Stimulated activated CD4-positive, alpha-beta T cell treated with anti-CD3 and anti-CD28 coated beads, Interleukin-1b, Interleukin-23, amount 100 ng/mL, for 1 hour (primary cell): ENCODE measurements at regions not wholly inside any gene's neighbourhood (a gene's known extent, or its start where the extent isn't known, plus 50 kb on each side); places are given as distances from the start of the nearest gene placed in this dataset.
"Not testable (repeated sequence)": the region's sequence is repeated elsewhere in the genome, so short reads cannot be mapped to it uniquely, and the experiment has no call there.

Experiments used
- DNase-seq, 2 donors: peaks; one replicate each; pipeline ENCODE4 v3.0.0-alpha.2; 2020; ENCODE audit warnings: low read depth in 2 of 2

DNA sequence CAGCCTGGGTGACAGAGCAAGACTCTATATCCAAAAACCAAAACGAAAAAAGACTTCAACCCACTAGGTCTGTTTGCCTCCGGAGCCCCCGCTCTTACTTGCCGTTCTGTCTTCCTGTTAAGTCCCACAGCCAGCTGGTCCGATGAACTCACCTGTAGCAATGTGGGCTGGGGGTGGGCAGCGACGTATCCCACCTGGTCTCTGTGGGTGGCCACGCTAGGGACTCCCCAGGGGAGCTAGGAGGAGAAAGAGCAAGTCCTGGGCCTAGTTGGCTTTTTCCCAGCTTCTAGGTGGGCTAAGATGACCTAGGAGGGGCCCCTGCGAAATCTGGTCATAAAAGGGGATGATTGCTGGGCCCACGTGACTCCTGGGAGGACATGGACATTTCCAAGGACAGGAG, 166.0 kb upstream of the KCNG1 start:
- DNase-seq: no peak

GRCh38 chr20:51187261-51187660, 164.4 kb upstream of the KCNG1 start:
- no peak for DNase-seq

DNA sequence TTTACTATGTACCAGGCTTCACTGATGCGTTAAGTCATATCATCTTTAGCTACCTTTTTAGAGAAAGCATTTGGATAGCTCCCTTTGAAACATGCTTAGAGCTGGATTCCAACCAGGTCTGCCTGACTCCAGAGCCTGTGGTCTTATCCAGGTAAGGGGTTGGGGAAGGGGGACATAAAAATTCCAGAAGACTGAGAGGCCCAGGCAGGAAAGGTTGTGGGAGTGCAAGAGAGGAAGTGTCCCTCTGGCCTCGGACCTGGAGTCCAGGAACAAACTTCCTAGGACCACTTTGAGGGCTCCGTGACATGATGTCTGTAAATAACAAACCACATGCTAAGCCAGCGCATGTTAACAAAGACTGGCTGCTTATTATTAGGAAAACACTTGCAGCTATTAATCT, 163.0 kb upstream of the KCNG1 start:
- DNase-seq: no peak

DNA sequence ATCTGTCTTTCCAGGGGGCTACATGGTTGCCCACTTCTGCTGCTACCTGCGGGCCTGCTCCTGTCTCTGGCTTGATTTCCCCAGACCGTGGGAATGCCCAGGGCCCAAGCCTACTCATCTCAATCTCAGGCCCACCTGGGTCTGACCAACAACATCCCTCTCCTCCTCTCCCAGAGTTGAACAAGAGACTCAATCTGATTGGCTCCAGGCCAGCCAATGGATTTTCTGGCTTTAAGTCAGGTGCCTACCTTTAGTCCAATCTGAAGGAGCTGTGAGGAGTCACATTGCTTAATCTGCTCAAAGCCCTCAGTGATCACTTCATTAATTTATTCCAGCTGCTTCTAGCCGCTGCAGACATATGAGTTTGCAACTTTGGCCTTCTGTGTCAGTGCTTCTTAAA, 162.4 kb upstream of the KCNG1 start:
- no peak for DNase-seq

GRCh38 chr20:51184289-51184688, 161.4 kb upstream of the KCNG1 start:
- no peak for DNase-seq

DNA sequence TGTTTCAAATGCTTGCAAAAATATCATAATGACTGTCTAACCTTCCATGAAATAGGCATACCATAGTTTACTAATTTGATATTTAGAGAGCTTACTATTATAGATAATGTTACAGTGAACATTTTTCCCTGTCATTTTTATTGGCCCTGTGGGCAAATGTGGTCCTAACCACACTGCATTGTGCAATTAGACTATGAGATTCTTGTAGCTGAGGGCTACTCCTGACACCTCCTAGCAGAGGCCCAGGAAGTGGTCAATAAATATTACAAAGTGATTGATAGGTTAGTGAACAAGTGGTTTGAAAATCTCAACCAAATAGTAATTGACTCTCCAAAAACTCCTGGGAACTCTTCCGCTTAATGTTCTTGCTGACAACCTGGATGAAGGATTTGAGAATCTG, 160.5 kb upstream of the KCNG1 start:
- no peak for DNase-seq

DNA sequence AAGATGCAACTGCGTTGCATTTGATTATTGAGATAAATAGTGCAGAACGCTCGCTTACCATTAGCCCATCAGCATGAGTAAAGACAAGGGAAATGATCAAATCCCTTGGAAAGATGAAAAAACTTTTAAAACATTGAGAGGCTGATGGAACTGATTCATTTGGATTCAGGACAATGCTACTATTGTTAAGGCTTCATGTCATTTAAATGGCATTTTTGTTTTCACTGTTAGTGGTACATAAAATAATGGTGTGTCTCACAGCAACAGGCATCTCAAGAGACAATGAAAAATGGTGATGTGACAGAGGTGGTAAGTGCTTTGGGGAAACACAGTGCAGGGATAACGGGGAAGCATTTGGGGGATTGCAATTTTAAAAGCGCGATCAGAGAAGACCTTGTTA, 159.7 kb upstream of the KCNG1 start:
- DNase-seq: no peak

DNA sequence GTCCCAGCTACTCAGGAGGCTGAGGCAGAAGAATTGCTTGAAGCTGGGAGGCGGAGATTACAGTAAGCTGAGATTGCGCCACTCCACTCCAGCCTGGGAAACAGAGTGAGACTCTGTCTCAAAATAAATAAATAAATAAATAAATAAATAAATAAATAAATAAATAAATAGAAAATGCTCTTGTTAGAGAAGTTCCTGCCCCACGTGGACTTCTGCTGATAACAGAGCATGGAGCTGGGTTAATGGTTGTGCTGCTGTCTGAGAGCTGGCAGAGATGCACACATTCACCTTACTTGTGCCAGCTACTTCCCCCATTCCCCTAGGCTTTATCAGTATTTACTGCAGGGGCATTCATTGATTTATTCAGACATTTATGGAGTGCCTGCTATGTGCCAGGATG, 155.2 kb upstream of the KCNG1 start:
- DNase-seq: no peak

GRCh38 chr20:51176876-51177275, 154.0 kb upstream of the KCNG1 start:
- DNase-seq: no peak

DNA sequence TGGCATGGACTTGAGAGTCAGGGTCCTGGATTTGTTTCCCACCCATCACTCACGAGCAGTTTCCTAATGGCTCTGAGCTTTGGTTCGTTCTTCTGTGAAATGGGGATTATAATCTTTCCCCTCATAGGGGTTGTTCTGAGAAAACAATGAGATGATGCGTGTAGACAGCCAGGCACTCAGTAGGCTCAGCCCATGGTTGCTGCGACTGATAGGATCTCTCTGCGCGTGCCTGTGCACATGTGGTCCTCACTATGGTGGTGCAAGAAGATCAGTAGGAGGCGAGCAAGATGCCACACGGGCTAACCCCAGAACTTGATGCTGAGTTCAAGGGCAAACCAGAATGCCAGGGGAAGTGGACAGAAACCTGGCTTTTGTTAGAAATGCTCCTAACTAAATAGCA, 153.5 kb upstream of the KCNG1 start:
- no peak for DNase-seq

GRCh38 chr20:51175724-51176123, 152.8 kb upstream of the KCNG1 start:
- no peak for DNase-seq

DNA sequence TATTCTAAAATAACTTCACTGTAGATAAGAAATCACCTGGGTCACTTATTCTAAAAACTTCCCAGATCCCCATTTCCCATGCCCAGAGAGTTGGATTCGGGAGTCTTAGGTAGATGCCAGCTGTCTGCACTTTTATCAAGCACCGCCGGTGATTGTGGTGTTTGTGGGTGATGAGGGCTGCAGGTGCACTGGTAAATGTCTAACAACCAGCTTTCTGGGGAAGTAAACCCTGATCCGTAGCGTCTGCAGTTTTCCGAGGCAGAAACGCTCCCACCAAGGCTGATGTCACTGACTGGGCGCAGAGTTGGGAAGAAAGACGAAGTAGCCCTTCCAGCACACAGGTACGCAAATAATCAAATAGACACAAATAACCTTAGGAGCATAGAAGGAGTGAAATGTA, 152.2 kb upstream of the KCNG1 start:
- DNase-seq: no peak

- DNase-seq: no peak
Observed at GRCh38 chr20:51174536-51174935, 151.6 kb upstream of the KCNG1 start.

DNA sequence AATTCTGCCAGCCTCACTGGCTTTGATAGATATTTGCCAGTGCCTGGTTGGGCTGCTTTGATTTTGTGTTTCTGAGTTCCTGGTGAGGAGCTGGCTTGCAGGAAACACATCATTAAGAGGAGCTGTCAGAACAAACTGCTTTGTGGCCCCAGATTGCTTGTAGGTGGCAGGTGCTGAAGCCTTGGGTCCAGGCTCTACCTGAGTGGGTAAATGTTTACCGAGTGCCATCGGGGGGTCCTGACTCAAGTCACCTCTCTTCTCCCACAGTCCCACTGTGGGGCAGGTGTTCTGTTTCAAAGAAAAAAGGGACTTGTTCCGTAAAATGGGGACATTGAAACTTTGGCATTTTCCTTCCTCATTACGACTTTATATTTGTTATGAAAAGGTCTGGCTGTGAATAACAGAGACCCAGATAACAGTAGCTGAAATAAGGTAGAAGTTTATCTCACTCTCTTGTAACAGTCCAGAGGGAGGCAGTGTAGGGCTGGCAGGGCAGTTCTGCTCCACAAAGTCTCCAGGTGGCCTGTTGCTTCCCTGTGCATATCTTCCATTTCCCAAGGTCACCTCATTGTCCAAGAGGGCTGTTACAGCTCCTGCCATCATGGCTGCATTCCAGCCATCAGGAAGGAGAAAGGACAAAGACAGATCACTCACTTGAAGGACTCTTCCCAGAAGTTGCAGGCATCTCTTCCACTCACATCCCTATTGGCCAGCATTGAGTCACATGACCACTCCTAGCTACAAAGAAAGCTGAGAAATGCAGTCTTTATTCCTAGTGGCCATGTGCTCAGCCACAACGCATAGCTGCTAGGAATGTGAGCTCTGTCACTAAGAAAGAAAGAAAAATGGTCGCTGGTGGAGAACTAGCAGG, 149.9 kb upstream of the KCNG1 start:
- no peak for DNase-seq

DNA sequence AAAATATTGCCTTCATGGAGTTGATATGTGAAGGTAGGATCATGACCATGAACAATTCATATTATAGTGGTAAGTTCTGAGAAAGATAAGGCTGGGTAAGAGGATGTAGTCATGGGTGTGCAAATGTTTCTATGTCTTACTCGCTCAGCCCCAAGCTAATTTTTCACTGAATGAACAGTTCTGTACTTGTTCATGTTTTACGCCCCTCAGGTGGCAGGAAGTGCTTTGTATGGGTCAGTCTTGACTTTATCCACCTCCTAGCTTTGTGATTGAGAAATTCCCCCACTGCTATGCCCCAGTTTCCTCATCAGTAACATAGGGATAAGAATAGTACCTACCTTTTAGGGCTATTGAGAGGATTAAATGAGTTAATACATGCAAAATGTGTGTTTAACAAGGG, 148.2 kb upstream of the KCNG1 start:
- DNase-seq: no peak

GRCh38 chr20:51169813-51170212, 146.9 kb upstream of the KCNG1 start:
- DNase-seq: no peak

- DNase-seq: not testable (repeated sequence)
Observed at GRCh38 chr20:51167911-51168310, 145.0 kb upstream of the KCNG1 start.

- no peak for DNase-seq
Observed at GRCh38 chr20:51166489-51166888, 143.6 kb upstream of the KCNG1 start.

DNA sequence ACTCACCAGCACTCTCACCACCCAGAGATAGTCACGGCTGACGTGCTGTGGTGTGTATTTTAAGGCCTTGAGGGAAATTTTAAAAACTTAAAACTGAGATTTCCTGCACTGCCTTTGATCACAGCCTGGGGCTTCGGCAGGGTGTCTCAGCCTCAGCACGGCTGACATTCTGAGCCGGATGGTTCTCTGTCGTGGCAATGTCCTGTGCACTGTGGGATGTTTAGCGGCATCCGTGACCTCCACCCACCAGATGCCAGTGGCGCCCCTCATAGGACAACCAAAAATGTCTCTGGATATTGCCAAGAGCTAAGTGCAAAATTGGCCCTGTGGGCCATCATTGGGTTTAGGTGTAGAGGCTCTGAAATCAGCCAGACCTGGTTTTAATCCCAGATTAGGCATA, 142.2 kb upstream of the KCNG1 start:
- no peak for DNase-seq

- no peak for DNase-seq
Observed at GRCh38 chr20:51164731-51165130, 141.8 kb upstream of the KCNG1 start.

- no peak for DNase-seq
Observed at GRCh38 chr20:51163996-51164600, 141.2 kb upstream of the KCNG1 start.

DNA sequence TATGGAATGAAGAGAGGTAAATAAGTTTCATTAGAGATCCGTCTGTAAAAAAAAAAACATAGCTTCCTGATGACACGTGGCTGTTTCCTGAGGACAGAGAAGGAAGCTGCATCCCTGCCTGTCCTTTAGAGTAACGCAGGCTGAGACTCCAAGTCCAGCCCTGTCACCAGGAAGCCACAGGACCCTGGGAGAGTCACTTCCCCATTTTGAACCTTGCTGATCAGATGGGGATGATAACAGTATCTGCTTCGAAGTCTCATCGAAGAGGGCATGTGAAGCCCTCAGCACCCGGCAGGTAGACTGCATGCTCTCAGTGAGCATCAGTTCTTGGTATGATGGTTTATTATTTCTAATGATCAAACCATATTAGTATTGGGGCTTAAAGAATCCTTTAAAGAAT, 139.1 kb upstream of the KCNG1 start:
- no peak for DNase-seq

DNA sequence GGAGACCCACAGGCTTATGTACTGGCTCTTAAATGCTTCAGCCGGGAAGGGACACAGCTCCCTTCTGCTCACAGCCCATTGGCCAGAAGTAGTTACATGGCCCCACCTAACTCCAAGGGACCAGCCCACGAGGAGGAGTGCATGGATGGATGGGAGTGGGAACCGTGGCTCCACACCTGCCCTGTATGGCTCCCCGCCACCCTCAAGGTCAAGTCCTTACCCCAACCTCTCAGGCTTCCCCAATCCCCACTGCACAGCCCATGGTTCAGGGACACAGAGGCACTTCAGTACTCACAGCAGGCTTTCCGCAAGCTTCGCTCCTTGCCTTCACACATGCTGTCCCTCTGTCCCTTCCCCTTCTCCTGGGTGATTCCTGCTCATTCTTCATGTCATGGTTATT, 137.9 kb upstream of the KCNG1 start:
- no peak for DNase-seq

DNA sequence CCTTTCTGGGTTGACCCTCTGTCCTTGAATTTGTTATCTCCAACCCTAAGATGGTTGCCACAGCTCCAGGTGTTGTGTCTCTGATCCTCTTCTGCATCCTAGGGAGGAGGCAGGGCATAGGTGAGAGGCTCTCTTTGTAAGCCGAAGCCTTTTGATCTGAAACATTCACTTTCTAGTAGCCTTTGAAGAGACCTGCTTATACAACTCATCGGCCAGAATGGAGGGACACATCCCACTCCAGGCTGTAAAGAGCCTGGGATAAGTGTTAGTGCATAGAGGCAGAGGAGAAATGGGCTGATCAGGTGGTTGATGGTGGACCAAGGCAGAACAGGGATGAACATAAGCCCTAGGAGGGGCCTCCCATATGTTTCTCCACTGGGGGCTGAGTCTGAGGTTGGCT, 137.1 kb upstream of the KCNG1 start:
- no peak for DNase-seq
